Astrocyte (in vitro differentiated cells and primary cell): ENCODE measurements at regions not wholly inside any gene's neighbourhood (a gene's known extent, or its start where the extent isn't known, plus 50 kb on each side); places are given as distances from the start of the nearest gene placed in this dataset.

ENCODE experiments used
- DNase-seq: peaks from one replicate; pipeline ENCODE4 v3.0.0-alpha.2; 2010; ENCODE audit warnings: low read depth
- FAIRE-seq: peaks from 2 replicates; lab custom pipeline; 2011; peaks lifted over from hg19 to GRCh38; lab: Jason Lieb, UNC
- H2AFZ ChIP-seq: 2 replicates; pipeline ENCODE4 v1.6.0; 2012; ENCODE audit warnings: low read depth, low read length, inconsistent platforms
- H3K27ac ChIP-seq: 2 replicates; pipeline ENCODE4 v1.5.1; 2011; ENCODE audit warnings: low read depth, low read length, inconsistent platforms
- H3K27me3 ChIP-seq: 2 replicates; pipeline ENCODE4 v1.6.0; 2011; ENCODE audit warnings: low read length, inconsistent platforms; ENCODE audit not compliant: insufficient read depth
- H3K36me3 ChIP-seq: 2 replicates; pipeline ENCODE4 v1.5.1; 2011; ENCODE audit warnings: low read length, inconsistent platforms; ENCODE audit not compliant: insufficient read depth
- H3K4me1 ChIP-seq: 2 replicates; pipeline ENCODE4 v1.5.1; 2011; ENCODE audit warnings: low read length, inconsistent platforms; ENCODE audit not compliant: insufficient read depth
- H3K4me2 ChIP-seq: 2 replicates; pipeline ENCODE4 v1.6.0; 2012; ENCODE audit warnings: low read length, inconsistent platforms
- H3K4me3 ChIP-seq: 2 replicates; pipeline ENCODE4 v1.5.1; 2011; ENCODE audit warnings: low read depth, mild to moderate bottlenecking, low read length, inconsistent platforms; ENCODE audit not compliant: insufficient read depth
- H3K79me2 ChIP-seq: 2 replicates; pipeline ENCODE4 v1.6.0; 2012; ENCODE audit warnings: mild to moderate bottlenecking, low read length, inconsistent platforms; ENCODE audit not compliant: insufficient read depth
- H3K9ac ChIP-seq: 2 replicates; pipeline ENCODE4 v1.6.0; 2012; ENCODE audit warnings: mild to moderate bottlenecking, low read length, inconsistent platforms
- H3K9me3 ChIP-seq: 2 replicates; pipeline ENCODE4 v1.5.1; 2012; ENCODE audit warnings: low read depth, mild to moderate bottlenecking, low read length, inconsistent platforms; ENCODE audit not compliant: insufficient read depth
- H4K20me1 ChIP-seq: 2 replicates; pipeline ENCODE4 v1.6.0; 2012; ENCODE audit warnings: low read length, inconsistent platforms; ENCODE audit not compliant: insufficient read depth
- H3K27ac Mint-ChIP-seq: one replicate; pipeline ENCODE4 v1.8.0; 2021; ENCODE audit warnings: mild to moderate bottlenecking, mixed read lengths; ENCODE audit not compliant: unreplicated experiment
- H3K27me3 Mint-ChIP-seq: one replicate; pipeline ENCODE4 v1.8.0; 2021; ENCODE audit warnings: low read depth, mixed read lengths; ENCODE audit not compliant: unreplicated experiment
- H3K36me3 Mint-ChIP-seq: one replicate; pipeline ENCODE4 v1.8.0; 2021; ENCODE audit warnings: low read depth, mixed read lengths; ENCODE audit not compliant: unreplicated experiment
- H3K4me1 Mint-ChIP-seq: one replicate; pipeline ENCODE4 v1.8.0; 2021; ENCODE audit warnings: low read depth, mixed read lengths; ENCODE audit not compliant: unreplicated experiment
- H3K4me3 Mint-ChIP-seq: one replicate; pipeline ENCODE4 v1.8.0; 2021; ENCODE audit warnings: mild to moderate bottlenecking, moderate library complexity, mixed read lengths; ENCODE audit not compliant: unreplicated experiment
- H3K9me3 Mint-ChIP-seq: one replicate; pipeline ENCODE4 v1.8.0; 2021; ENCODE audit warnings: mild to moderate bottlenecking, mixed read lengths; ENCODE audit not compliant: unreplicated experiment
- EZH2 ChIP-seq: IDR thresholded peaks from 2 replicates; pipeline ENCODE4 v1.6.1; 2012; ENCODE audit warnings: mild to moderate bottlenecking, low read length, inconsistent platforms; ENCODE audit not compliant: insufficient read depth
- TF ChIP-seq, protein P1 (sequence below): IDR thresholded peaks from 2 replicates; pipeline ENCODE4 v1.5.1; 2011; ENCODE audit warnings: low read depth, mild to moderate bottlenecking, inconsistent platforms, low read length, moderate library complexity; ENCODE audit not compliant: insufficient read depth

DNA sequence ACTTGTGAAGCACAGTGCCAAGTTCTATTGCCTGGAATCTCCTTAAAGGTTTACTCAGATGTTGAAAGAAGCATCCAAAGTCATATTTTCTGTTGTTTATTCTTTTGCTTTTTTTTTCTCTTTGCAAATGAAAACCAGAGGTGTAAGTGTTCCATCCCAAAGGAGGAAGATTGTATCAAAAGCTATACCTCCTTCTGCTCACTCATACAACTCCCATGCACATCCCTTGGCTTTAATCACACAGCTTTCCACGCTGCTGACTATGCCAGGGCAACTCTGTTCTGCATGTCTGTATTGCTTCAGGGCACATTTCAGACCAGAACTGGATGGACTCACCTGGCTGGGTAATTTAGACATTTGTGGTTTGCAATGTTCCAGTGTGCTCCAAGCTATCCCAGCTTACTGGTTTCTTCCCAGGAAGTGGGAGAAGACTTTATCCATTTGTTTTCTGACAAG, 399.6 kb upstream of the TBL1XR1 start:
- Histone ChIP-seq H3K9me3 (no peaks in the 10 kb centered on the region), H3K9ac (peak overlapping the region; percentile 8), H3K27ac (peak overlapping the region; percentile 22), H3K36me3 (no peaks in the 10 kb centered on the region), H3K4me2 (peak overlapping the region; percentile 63), H3K27me3 (no peaks in the 10 kb centered on the region), H2AFZ (no peak overlapping the region), H3K4me1 (peaks cover 30% of the 10 kb centered on the region), H3K79me2 (no peaks in the 10 kb centered on the region), H3K4me3 (no peak overlapping the region), H4K20me1 (no peaks in the 10 kb centered on the region)
- TF ChIP-seq, protein P1, sequence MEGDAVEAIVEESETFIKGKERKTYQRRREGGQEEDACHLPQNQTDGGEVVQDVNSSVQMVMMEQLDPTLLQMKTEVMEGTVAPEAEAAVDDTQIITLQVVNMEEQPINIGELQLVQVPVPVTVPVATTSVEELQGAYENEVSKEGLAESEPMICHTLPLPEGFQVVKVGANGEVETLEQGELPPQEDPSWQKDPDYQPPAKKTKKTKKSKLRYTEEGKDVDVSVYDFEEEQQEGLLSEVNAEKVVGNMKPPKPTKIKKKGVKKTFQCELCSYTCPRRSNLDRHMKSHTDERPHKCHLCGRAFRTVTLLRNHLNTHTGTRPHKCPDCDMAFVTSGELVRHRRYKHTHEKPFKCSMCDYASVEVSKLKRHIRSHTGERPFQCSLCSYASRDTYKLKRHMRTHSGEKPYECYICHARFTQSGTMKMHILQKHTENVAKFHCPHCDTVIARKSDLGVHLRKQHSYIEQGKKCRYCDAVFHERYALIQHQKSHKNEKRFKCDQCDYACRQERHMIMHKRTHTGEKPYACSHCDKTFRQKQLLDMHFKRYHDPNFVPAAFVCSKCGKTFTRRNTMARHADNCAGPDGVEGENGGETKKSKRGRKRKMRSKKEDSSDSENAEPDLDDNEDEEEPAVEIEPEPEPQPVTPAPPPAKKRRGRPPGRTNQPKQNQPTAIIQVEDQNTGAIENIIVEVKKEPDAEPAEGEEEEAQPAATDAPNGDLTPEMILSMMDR = no peak
- no peak for TF ChIP-seq EZH2
- no peaks in the 10 kb centered on the region for H3K36me3 Mint-ChIP-seq
- FAIRE-seq (no peak), DNase-seq (peak; percentile 59)
- no peaks in the 10 kb centered on the region for H3K9me3 Mint-ChIP-seq
- H3K27ac Mint-ChIP-seq = no peak overlapping the region
- no peaks in the 10 kb centered on the region for H3K27me3 Mint-ChIP-seq
- no peak overlapping the region for H3K4me3 Mint-ChIP-seq
- peaks cover 17% of the 10 kb centered on the region for H3K4me1 Mint-ChIP-seq

DNA sequence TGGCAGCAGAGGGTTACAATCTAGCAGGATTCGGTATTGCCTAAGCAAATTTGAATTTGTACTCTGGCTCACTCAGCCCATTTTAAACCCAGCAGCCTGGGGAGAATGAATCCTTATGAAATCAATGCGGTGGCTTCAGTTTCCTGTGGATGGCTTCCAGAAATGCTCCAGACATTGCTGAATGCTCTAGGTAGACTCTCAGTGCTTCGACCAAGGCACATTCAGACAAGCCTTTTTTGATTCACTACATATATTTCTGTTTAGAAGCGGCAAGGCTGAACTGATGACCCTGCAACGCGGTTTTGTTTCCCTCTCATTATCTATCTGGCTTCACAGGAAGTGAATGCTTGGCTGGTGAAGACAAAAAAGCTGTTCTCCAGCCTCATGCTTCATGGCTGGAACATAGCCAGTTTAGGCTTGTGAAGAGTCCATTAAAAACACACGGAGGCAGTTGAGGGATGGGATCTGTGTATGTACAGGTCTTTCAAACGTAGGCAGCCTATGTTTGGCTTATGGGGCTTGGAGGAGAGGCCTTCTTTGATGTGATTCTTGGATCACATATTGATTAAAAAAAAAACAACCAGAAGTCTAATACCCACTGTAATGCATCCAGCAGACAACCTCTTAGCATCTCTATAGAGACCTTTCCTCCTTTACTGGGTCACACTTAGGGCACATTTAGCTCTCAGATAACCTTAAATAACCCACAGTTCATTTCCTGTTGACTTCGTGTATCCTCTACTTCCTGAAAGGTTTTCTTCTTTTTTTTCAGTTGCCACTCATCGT, 400.2 kb upstream of the TBL1XR1 start:
- H3K4me2 ChIP-seq = peak overlapping the region; percentile 63
- peaks cover 27% of the 10 kb centered on the region for H3K4me1 ChIP-seq
- H3K9me3 ChIP-seq = no peaks in the 10 kb centered on the region
- no peaks in the 10 kb centered on the region for H3K36me3 ChIP-seq
- TF ChIP-seq EZH2 = no peak
- TF ChIP-seq, protein P1 = no peak
- peak overlapping the region; percentile 60 for H2AFZ ChIP-seq
- Mint-ChIP-seq H3K27ac (no peak overlapping the region), H3K9me3 (no peaks in the 10 kb centered on the region), H3K4me3 (no peak overlapping the region), H3K4me1 (peaks cover 18% of the 10 kb centered on the region), H3K27me3 (no peaks in the 10 kb centered on the region), H3K36me3 (no peaks in the 10 kb centered on the region)
- FAIRE-seq (peak; percentile 69), DNase-seq (peak; percentile 99)
- peak overlapping the region; percentile 22 for H3K27ac ChIP-seq
- H4K20me1 ChIP-seq = no peaks in the 10 kb centered on the region
- H3K9ac ChIP-seq = peak overlapping the region; percentile 8
- no peaks in the 10 kb centered on the region for H3K79me2 ChIP-seq
- H3K27me3 ChIP-seq = no peaks in the 10 kb centered on the region
- H3K4me3 ChIP-seq = peak overlapping the region; percentile 2
